ENCODE measurements at regions not wholly inside any gene's neighbourhood (a gene's known extent, or its start where the extent isn't known, plus 50 kb on each side); places are given as distances from the start of the nearest gene placed in this dataset.

- no peak for TF ChIP-seq CTCF (IDR thresholded peaks at IDR 0.05; ENCODE audit: insufficient read depth, missing control alignments)
- FAIRE-seq (no peak), DNase-seq (ENCODE audit: insufficient read length, low spot score) (no peak)
Measured at GRCh38 chr3:31102196-31102879, 207.9 kb upstream of the GADL1 start.

GRCh38 chr3:31103181-31103580 lies 208.7 kb upstream of the GADL1 start:
- no peak for TF ChIP-seq CTCF (IDR thresholded peaks at IDR 0.05; ENCODE audit: insufficient read depth, missing control alignments)
- no peak for FAIRE-seq
- DNase-seq (ENCODE audit: insufficient read length, low spot score) = no peak

GRCh38 chr3:31103623-31104180 lies 209.2 kb upstream of the GADL1 start:
- no peak for TF ChIP-seq CTCF (IDR thresholded peaks at IDR 0.05; ENCODE audit: insufficient read depth, missing control alignments)
- DNase-seq (ENCODE audit: insufficient read length, low spot score) (no peak), FAIRE-seq (no peak)

GRCh38 chr3:31105011-31105410 lies 210.6 kb upstream of the GADL1 start:
- TF ChIP-seq CTCF (IDR thresholded peaks at IDR 0.05; ENCODE audit: insufficient read depth, missing control alignments) = no peak
- FAIRE-seq = no peak
- DNase-seq (ENCODE audit: insufficient read length, low spot score) = no peak

- DNase-seq (ENCODE audit: insufficient read length, low spot score) = no peak
- FAIRE-seq = no peak
- no peak for TF ChIP-seq CTCF (IDR thresholded peaks at IDR 0.05; ENCODE audit: insufficient read depth, missing control alignments)
Measured at GRCh38 chr3:31105438-31106077, 211.1 kb upstream of the GADL1 start.

- FAIRE-seq = no peak
- TF ChIP-seq CTCF (IDR thresholded peaks at IDR 0.05; ENCODE audit: insufficient read depth, missing control alignments) = no peak
- DNase-seq (ENCODE audit: insufficient read length, low spot score) = no peak
Measured at GRCh38 chr3:31106204-31106603, 211.7 kb upstream of the GADL1 start.

GRCh38 chr3:31106912-31107311 lies 212.5 kb upstream of the GADL1 start:
- DNase-seq (ENCODE audit: insufficient read length, low spot score) = no peak
- FAIRE-seq = no peak
- no peak for TF ChIP-seq CTCF (IDR thresholded peaks at IDR 0.05; ENCODE audit: insufficient read depth, missing control alignments)

All from D721Med (cell line).